D341Med (cell line): ENCODE measurements at regions not wholly inside any gene's neighbourhood (a gene's known extent, or its start where the extent isn't known, plus 50 kb on each side); places are given as distances from the start of the nearest gene placed in this dataset.
A peak's percentile ranks its signal among the peaks of the same experiment; 100 is the strongest.
"Not testable (repeated sequence)": the region's sequence is repeated elsewhere in the genome, so short reads cannot be mapped to it uniquely, and the experiment has no call there.

ENCODE experiments used
- DNase-seq: peaks from one replicate; pipeline ENCODE4 v3.0.0; 2012; ENCODE audit warnings: low spot score

- no peak for DNase-seq
Measured at GRCh38 chr15:20367093-20367492, 174.5 kb downstream of the GOLGA6L6 start.

GRCh38 chr15:20363591-20363990, 178.0 kb downstream of the GOLGA6L6 start:
- DNase-seq: not testable (repeated sequence)

GRCh38 chr15:20361091-20361490, 180.5 kb downstream of the GOLGA6L6 start:
- DNase-seq: no peak

GRCh38 chr15:20358779-20359414, 182.7 kb downstream of the GOLGA6L6 start:
- DNase-seq: no peak

GRCh38 chr15:20358066-20358778, 183.4 kb downstream of the GOLGA6L6 start:
- no peak for DNase-seq

- DNase-seq: no peak
Measured at GRCh38 chr15:20357481-20358065, 184.0 kb downstream of the GOLGA6L6 start.

- no peak for DNase-seq
Measured at GRCh38 chr15:20356911-20357480, 184.6 kb downstream of the GOLGA6L6 start.

- DNase-seq: peak; percentile 64
Measured at GRCh38 chr15:20356444-20356910, 185.1 kb downstream of the GOLGA6L6 start.

GRCh38 chr15:20355256-20355868, 186.2 kb downstream of the GOLGA6L6 start:
- no peak for DNase-seq

- DNase-seq: not testable (repeated sequence)
Measured at GRCh38 chr15:20354884-20355223, 186.7 kb downstream of the GOLGA6L6 start.

- no peak for DNase-seq
Measured at GRCh38 chr15:20353966-20354883, 187.4 kb downstream of the GOLGA6L6 start.

- no peak for DNase-seq
Measured at GRCh38 chr15:20352241-20353200, 189.1 kb downstream of the GOLGA6L6 start.

- peak; percentile 33 for DNase-seq
Measured at GRCh38 chr15:20351448-20351971, 190.1 kb downstream of the GOLGA6L6 start.

- DNase-seq: peak; percentile 43
Measured at GRCh38 chr15:20349774-20350498, 191.7 kb downstream of the GOLGA6L6 start.

- peak; percentile 38 for DNase-seq
Measured at GRCh38 chr15:20348900-20349773, 192.5 kb downstream of the GOLGA6L6 start.

GRCh38 chr15:20348291-20348899, 193.2 kb downstream of the GOLGA6L6 start:
- peak; percentile 10 for DNase-seq

GRCh38 chr15:20346082-20346805, 195.4 kb downstream of the GOLGA6L6 start:
- DNase-seq: peak; percentile 29
